Left forelimb (tissue), 1 donor: ENCODE measurements at regions not wholly inside any gene's neighbourhood (a gene's known extent, or its start where the extent isn't known, plus 50 kb on each side); places are given as distances from the start of the nearest gene placed in this dataset.

ENCODE experiments used
- DNase-seq: peaks from one replicate; pipeline ENCODE4 v3.0.0-alpha.2; 2018; ENCODE audit warnings: low spot score

DNA sequence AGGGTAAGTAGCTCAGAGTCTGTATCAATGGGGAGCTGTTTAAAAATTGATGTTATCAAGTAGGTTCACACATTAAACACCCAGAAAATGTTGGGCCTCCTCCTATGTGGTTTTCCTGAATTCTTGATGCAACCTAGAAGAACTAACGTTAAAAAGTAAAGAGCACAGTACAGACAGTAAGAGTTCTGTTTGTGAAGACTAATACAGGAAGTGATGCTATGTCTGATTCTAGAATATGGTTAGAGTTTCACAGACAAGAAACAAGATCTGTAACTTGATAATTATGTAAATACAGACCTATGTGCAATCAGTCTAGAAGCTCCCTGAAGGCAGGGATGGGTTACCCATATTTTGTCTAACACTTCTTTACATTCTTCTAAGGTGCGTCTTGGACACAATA lies 214.9 kb upstream of the BTG1 start:
- no peak for DNase-seq

DNA sequence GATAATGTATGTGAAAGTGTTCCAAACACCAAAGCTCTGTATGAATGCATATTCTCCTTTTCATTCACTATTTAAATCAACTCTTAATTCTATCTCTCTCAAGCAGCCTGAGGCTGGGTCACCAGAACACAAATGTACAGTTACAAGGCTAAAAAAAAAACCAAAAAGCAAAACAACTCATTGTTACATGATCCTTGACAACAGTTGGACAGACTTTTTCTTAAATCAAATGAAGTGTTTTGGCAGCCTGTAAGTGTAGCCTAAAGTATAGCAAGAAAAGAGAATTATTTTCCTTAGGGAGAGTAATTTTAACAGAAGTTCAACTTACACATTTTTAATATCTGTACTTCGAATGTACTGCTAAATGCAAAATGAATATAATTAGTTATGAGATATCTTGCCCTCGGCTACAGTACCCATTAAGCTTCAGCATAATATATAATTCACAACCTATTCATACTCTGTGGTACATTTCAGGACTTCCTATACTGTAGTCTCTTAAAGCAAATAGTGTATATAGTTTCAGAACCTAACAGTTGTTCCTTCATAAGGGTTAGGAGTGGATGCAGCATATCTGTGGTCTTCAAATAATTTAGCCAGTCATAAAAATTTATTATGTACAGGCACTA lies 214.0 kb upstream of the BTG1 start:
- no peak for DNase-seq

DNA sequence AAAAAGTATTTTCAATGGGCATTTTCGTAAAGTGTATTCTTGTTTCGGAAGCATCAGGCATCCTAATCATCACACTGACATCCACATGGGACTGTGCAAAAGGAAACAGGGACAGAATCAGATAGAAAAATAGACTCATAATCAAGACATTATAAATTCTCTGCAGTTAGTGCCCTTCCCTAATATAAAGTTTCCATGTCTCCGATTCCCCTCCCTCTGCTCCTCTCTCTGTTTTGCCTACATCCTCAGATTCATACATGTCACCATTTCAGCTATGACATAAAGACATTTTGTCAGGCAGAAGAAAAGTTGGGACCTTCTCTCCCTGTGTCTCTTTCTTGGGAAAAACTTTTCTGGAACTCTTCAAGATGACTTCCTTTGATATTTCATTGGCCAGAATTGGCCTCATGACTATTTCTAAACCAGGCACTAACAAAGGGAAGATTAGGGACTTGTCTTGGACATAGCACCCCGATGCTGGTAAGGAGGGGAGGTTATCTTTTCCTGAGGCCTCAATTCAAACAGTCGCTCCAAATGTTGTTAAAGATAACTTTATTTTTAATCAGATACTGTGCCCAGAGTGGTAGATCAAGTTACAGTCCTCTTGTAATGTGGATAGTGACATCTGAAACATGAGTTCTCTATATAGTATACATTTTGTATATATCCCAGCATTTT lies 212.1 kb upstream of the BTG1 start:
- no peak for DNase-seq

DNA sequence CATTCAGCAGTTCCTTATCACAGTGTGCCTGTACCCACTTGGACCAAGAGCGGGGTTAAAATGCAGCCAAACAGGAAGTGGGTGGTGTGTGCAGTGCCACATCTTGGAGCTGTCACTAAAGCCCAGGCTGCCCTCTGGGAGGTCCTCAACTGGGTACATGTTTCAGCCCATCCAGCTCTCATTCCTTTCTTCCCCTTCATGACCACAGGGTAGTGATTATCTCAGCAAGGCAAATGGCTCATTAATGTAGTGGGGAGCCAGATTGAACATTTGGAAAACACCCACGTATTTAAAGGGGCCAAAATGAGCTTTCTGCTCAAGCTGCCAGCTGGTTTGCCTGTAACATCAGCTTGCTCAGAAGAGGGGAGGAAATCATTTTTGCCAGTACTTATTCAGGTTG lies 210.8 kb upstream of the BTG1 start:
- DNase-seq = no peak

DNA sequence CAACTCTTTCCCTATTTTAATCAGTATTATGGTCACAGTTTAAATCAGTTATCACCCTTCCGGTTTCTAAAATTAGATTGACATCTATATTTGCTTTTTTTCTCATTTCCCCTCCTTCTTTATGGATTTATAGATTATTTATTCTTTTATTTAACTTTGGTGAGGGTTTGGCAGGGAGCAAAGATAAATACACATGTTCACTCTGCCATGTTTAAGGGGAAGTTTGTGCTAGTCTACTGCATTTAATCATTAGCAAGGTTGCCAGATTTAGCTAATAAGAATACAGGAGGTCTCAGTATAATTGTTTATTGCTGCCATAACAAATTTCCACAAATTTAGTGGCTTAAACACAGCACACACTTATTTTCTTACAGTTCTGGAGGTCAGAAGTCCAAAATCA lies 204.0 kb upstream of the BTG1 start:
- DNase-seq = no peak

DNA sequence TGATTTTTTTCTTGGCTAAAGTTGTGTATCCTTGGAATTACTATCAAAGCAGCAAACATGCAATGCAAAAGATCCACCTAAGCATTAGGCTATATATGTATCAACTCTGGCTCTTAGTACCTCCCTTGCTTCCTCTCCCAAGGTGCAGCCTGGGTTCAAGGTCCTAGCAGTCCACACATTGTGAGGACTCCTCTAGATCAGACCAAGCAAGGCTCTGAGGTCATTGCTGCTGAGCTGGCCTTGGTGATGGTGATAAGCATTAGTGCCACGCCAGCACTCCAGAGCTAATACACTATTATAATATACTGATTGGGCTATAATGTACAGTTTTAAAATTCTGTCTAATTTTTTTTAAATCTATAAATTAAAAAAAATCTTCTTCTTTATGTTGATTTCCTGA lies 196.9 kb upstream of the BTG1 start:
- DNase-seq = no peak

DNA sequence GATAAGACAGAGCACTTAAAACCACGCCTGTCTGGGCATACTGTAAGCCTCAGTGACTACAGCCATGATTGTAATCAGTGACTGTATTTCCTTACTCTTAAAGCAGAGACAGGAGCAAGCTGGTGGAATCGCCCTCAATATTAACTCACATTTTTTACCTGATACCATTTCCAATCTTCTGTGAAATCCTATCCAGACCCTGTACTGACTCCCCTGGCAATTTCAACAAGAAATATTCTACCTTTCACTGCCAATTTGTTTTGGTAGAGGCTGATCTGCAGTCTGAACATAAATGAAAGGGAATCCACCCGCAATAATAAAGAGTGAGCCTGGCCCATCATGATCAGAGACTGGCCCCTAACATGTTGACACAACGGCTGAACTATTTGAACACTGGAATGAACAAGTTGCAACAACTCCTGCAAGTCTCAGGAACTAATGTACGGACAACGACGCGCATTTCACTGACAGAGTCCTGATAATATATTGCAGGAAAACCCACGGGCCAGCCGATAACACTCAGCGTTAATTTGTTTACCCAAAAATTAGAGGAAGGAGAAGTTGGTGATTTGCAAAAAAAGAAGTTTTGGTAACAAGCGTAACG lies 195.5 kb upstream of the BTG1 start:
- DNase-seq = no peak

DNA sequence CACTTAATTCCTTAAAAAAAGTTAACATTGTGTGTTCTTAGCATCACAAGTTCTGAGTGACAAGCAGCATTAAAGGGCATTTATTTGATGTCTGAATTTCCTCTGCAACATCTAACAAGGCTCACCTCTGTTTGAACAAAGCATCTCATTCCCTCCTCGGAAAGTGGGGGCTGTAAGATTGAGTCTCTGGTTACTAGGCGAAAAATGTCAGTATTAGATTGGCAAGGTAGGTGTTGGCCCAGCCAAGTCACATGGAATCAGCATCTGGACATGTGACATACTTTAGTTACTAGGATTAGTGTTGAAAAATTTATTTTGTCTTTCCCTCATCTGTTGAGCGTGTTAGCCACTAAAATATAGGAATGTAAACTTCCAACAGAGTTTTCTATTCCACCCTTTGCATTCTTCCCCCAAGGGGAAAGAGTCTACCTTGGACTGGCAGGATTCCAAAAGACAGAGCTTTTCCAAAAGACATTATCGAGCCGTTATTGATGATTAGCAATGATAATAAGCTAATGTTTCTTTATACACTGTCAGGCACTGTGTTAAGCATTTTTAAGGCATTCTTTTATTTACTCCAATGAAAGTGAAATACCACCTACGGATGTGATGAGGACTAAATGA lies 194.9 kb upstream of the BTG1 start:
- DNase-seq = no peak

DNA sequence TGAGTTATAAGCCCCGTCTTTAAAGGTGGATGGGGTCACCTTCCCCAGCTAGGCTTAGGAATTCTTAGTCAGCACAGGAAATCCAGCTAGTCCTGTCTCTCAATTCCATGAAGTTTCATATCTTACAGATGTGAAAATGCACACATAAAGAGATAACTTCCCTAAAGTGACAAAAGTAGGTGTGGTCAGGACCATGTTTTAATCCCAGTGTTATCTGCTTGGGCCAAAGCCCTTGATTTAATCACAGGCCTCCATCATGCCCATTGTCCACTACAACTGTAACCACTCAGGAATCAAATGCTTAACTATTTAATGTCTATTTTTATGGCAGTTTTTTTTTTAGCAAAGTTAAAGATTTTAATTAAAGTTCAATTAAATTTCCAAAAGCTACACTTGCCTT lies 194.4 kb upstream of the BTG1 start:
- DNase-seq = no peak

DNA sequence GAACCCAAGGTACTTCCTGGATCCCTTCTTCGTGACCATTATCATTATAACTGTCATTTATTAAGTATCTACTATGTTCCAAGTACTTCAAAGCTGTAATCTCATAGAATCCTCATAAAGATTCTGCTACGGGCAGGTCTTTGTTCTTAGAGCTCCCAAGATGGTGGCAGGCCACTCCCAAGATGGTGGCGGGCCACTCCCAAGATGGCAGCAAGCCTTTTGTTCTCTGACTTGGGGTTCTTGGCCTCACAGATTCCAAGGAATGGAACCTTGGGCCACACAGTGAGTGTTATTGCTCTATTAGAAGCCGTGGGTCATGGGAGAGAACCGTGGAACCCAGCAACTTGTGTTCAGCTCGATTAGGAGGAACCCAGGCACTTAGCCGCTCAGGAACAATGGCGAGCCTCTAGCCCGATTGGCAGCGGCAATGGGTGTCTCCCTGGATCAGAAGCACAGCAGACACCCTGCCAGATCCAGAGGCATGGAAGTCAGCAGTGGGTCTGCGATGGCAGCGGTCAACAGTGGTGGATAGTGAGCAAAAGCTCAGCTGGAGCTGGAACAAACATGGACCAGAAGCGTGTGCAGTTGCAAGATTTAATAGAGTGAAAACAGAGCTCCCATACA lies 193.7 kb upstream of the BTG1 start:
- no peak for DNase-seq

DNA sequence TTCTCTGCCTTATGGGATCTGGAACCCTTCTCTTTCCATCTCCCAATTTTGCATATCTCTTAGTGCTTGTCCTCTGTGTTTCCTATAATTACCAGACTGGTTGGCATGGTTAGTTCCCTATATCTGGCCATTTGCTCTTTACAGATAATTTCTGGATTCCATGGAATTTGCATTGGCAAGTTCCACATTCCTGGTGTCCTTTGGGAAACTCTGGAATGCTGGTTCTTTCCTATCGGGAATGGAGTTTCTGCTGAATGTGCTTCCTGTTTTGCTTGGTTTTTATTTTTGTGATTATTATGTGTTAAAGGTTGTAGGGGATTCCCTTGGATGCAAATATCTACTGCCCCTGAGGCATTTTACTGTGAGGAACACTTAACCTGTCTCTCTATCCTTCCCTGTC lies 193.0 kb upstream of the BTG1 start:
- DNase-seq = no peak

DNA sequence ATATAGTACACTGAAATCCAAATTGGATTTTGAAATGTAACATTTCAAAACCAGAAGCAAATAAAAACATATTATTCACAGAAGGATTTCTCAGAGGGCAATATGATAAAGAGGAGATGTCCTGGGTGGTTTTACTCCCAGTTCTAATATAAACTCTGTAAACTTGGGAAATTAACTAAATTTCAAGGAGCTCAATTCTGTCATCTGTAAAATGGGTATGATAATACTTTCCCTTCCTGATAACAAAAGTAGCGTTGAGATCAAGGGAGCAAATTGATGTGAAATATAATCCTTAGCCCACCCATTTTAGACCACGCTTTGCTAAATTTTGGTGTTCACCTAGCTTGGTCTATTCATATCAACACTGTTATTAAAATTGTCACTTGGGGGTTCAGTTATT lies 192.5 kb upstream of the BTG1 start:
- no peak for DNase-seq

DNA sequence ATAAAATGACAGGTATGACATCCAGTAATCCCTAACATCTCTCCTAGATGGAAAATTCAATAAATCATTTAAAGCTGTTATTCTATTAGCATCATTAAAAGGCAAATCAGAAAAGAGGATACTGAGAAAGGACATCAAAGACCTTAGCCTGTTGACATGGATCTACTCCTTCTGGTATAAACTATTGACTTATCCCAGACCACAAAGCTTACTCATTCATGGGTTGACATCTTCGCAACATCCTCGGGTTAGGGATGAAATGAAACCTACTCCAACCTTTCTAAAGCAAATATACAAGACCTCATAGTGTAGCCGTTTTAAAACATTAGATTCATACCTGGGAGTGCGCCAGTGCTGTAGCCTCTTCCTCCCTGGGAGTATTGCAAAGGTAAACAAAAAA lies 191.5 kb upstream of the BTG1 start:
- DNase-seq = no peak

DNA sequence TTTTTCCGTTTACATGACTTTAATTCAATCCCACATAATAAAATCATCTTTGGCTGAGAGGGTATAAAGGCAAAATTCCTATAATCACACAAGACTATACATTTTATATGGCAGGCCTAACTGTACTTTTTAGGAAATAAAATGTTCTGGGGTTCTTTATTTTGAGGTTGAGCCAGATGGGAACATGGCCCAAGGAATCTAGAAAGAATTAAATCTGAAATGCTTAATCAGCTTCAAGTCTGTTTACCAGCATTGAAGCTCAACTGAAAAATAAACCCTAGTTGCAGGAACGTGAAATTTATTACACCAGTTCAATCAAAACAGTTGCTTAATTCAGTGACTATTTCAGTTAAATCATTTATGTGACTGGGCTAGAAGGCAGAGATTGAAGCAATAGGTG lies 191.0 kb upstream of the BTG1 start:
- no peak for DNase-seq

DNA sequence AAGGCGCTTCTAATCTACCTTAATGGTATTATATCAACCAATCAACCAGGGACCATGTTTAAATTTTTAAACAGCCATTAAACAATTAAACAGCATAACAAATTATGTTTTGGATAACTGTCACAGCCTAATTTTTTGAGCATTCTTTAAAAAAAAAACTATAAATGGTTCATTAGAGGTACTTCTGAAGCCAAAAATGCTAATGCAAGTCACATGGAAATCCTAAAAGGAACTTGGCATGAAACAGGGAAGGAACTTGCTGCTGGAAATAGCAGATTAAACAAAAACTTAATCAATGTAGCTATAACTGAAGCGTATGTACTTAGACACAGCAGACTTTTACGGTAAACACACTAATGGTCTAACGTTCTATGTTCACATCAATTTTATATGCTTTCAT lies 190.2 kb upstream of the BTG1 start:
- no peak for DNase-seq

DNA sequence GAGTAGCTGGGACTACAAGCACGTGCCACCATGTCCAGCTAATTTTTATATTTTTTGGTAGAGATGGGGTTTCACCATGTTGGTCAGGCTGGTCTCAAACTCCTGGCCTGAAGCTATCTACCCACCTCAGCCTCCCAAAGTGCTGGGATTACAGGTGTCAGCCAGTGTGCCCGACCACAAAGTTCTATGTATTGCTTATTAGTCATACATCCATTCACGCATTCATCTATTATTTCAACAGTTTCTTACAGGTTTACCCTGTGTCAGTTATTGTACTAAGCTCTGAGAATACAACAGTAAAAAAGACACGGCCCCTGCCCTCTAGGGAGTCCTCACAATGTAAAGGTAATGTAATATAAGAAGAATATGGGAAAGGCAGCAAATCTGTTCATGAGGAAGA lies 188.9 kb upstream of the BTG1 start:
- DNase-seq = no peak

DNA sequence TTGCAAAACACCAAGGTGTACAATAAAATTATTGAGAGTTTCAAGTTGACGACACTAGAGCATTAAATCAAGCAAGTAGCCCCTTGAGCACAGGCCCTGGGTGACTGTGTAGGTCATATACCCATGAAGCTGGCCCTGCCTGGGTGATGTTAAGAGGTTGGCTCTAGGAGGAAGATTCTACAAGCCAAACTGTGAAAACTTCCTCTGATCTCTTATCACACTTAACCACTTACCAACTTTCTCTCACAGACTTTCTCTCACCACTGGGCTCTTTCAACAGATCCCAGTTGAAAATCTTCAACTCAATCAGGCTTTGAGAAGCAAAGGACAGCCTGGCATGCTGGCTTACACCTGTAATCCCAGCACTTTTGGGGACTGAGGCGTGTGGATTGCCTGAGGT lies 186.9 kb upstream of the BTG1 start:
- no peak for DNase-seq

DNA sequence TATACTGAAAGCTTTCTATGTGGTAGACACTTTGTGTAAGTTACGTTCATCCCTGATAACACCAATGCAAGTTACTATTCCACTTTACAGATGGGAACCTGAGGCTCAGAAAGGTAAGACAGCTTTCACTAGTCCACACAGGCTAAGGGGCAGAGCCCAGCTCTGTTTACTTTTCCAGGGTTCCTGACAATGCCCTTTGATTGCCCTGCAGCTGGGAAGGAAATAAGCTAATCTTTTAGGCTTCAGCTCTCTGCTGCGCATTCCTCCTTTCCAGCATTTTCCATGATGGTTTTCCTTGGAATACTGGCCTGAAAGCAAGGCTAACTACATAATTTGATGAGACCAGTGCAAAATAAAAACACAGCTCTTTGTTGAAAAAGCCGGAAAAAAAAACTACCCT lies 185.7 kb upstream of the BTG1 start:
- no peak for DNase-seq

DNA sequence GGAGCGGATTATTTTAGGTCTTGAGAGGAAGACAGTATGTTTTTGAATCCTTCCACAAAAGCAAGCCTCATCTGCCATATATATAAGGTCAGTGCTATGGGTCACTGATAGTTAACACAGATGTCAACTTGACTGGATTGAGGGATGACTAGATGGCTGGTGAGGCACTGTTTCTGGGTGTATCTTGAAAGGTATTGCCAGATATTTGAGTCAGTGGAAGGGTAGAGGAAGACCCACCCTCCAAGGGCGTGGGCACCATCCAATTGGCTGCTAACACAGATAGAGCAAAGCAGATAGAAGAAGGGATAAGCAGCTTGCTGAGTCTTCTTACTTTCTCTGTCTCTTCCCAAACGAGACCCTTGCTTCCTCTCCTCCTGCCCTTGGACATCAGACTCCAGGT lies 185.0 kb upstream of the BTG1 start:
- no peak for DNase-seq

DNA sequence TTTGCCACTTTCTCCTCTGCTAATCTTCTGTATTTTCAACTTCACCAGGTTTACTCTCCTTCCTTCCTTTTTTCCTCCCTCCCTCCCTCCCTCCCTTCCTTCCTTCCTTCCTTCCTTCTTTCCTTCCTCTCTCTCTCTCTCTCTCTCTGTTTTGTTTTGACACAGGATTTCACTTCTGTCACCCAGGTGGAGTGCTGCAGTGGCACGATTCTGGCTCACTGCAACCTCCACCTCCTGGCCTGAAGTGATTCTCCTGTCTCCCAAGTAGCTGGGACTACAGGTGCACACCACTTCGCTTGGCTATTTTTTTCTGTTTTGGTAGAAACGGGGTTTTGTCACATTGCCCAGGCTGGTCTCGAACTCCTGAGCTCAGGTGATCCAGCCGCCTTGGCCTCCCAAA lies 181.2 kb upstream of the BTG1 start:
- DNase-seq = no peak

DNA sequence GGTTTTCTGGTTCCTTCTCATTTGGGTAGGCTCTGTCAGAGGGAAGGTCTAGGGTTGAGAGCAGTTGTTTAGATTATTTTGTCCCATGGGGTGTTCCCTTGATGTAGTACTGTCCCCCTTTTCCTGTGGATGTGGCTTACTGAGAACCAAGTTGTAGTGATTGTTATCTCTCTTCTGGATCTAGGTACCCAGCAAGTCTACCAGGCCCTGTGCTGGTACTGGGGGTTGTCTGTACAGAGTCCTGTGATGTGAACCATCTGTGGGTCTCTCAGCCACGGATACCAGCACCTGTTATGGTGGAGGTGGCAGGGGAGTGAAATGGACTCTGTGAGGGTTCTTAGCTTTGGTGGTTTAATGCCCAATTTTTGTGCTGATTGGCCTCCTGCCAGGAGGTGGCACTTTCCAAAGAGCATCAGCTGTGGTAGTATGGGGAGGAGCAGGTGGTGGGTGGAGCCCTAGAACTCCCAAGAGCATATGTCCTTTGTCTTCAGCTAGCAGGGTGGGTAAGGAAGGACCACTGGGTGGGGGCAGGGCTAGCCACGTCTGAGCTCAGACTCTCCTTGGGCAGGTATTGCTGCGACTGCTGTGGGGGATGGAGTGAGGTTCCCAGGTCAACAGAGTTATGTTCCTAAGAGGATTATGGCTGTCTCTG lies 179.3 kb upstream of the BTG1 start:
- no peak for DNase-seq

DNA sequence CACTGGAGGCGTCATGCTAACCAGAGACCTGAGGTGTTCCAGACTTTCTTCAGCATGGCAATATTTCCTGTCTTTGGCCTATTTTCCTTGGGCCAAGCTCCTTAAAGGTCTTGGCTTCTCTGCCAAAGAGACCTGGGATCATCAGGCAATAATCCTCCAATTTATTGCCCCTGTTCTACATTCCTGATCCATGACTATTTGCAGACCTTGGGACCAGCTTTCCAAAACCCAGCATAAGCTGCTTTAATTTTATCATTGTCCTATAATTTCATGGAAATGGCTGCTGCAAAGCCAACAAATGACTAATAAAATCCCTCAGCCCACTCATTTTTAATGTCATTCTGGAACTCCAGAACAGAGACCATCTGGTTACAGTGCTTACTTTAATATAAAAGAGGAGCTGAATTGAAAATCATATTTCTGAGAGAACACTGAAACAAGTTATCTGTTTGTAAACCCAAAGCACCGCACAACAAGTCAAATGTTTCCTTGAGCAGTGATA lies 166.9 kb upstream of the BTG1 start:
- no peak for DNase-seq
